HEK293T (cell line): ENCODE measurements at regions not wholly inside any gene's neighbourhood (a gene's known extent, or its start where the extent isn't known, plus 50 kb on each side); places are given as distances from the start of the nearest gene placed in this dataset.

ENCODE experiments used
- BHLHE40 ChIP-seq: fragments of 450-650 bp; IDR thresholded peaks from 2 replicates; pipeline ENCODE4 v1.6.1; 2016; ENCODE audit warnings: mild to moderate bottlenecking, moderate library complexity, borderline replicate concordance
- FOXK2 ChIP-seq: fragments of 450-650 bp; IDR thresholded peaks from 2 replicates; pipeline ENCODE4 v1.6.1; 2016; ENCODE audit warnings: mild to moderate bottlenecking
- FOXM1 ChIP-seq: fragments of 450-650 bp; IDR thresholded peaks from 2 replicates; pipeline ENCODE4 v1.6.1; 2017; ENCODE audit warnings: mild to moderate bottlenecking, borderline replicate concordance
- LEF1 ChIP-seq: fragments of 450-650 bp; IDR thresholded peaks from 2 replicates; pipeline ENCODE4 v1.6.1; 2017; ENCODE audit warnings: mild to moderate bottlenecking, borderline replicate concordance
- SP1 ChIP-seq: fragments of 450-650 bp; IDR thresholded peaks from 2 replicates; pipeline ENCODE4 v1.6.1; 2017
- SUZ12 ChIP-seq: fragments of 450-650 bp; IDR thresholded peaks from 2 replicates; pipeline ENCODE4 v1.6.1; 2016; ENCODE audit warnings: mild to moderate bottlenecking
- TARDBP ChIP-seq: fragments of 450-650 bp; IDR thresholded peaks from 2 replicates; pipeline ENCODE4 v1.6.1; 2016
- TF ChIP-seq, protein P1 (sequence below): fragments of 450-650 bp; IDR thresholded peaks from 2 replicates; pipeline ENCODE4 v1.6.1; 2016

DNA sequence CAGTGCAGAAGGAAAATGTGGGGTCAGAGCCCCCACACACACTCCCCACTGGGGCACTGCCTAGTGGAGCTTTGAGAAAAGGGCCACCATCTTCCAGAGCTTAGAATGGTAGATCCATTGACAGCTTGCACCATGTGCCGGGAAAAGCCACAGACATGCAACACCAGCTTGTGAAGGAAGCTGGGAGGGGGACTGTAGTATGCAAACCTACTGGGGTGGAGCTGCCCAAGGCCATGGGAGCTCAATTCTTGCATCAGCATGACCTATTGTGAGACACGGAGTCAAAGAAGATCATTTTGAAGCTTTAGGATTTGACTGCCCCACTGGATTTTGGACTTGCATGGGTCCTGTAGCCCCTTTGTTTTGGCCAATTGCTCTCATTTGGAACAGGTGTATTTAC lies 142.8 kb upstream of the ARHGEF9 start:
- no peak for TF ChIP-seq SUZ12
- no peak for TF ChIP-seq TARDBP
- TF ChIP-seq FOXM1: no peak
- no peak for TF ChIP-seq FOXK2
- TF ChIP-seq SP1: no peak
- TF ChIP-seq, protein P1, sequence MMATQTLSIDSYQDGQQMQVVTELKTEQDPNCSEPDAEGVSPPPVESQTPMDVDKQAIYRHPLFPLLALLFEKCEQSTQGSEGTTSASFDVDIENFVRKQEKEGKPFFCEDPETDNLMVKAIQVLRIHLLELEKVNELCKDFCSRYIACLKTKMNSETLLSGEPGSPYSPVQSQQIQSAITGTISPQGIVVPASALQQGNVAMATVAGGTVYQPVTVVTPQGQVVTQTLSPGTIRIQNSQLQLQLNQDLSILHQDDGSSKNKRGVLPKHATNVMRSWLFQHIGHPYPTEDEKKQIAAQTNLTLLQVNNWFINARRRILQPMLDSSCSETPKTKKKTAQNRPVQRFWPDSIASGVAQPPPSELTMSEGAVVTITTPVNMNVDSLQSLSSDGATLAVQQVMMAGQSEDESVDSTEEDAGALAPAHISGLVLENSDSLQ: no peak
- TF ChIP-seq BHLHE40: no peak
- TF ChIP-seq LEF1: no peak
